GM18867 (cell line): ENCODE measurements at regions not wholly inside any gene's neighbourhood (a gene's known extent, or its start where the extent isn't known, plus 50 kb on each side); places are given as distances from the start of the nearest gene placed in this dataset.

Source experiments
- ATAC-seq: cut with Tn5 transposase; IDR thresholded peaks from one replicate; pipeline ENCODE4 v1.9.1; 2021; ENCODE audit warnings: mild to moderate bottlenecking, moderate library complexity; ENCODE audit not compliant: unreplicated experiment

GRCh38 chr3:102102394-102102793 lies 253.1 kb downstream of the NFKBIZ start:
- ATAC-seq: no peak

- no peak for ATAC-seq
These were observed 254.7 kb downstream of the NFKBIZ start for GRCh38 chr3:102104033-102104432.

DNA sequence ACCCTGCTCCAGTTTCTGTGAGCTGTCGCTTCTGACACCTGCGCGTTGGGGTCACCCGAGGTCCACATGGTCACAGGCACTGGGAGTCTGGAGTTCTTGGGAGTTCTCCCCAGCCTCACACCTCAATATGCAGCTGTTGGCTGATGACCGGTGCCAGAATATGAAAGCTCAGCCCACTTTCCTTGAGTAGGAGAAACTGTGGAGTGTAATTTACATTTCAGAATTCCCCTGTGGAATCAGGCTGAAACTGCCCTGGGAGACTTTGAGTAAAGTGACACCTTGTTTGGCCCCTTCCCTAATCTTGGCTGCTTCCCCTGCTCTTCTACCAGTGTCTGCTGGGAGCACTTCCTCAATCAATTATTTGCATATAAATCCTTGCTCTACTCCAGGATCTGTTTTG lies 255.9 kb downstream of the NFKBIZ start:
- no peak for ATAC-seq

- ATAC-seq: no peak
These were observed 257.2 kb downstream of the NFKBIZ start for GRCh38 chr3:102106416-102107097.

- no peak for ATAC-seq
These were observed 263.5 kb downstream of the NFKBIZ start for GRCh38 chr3:102112704-102113230.

DNA sequence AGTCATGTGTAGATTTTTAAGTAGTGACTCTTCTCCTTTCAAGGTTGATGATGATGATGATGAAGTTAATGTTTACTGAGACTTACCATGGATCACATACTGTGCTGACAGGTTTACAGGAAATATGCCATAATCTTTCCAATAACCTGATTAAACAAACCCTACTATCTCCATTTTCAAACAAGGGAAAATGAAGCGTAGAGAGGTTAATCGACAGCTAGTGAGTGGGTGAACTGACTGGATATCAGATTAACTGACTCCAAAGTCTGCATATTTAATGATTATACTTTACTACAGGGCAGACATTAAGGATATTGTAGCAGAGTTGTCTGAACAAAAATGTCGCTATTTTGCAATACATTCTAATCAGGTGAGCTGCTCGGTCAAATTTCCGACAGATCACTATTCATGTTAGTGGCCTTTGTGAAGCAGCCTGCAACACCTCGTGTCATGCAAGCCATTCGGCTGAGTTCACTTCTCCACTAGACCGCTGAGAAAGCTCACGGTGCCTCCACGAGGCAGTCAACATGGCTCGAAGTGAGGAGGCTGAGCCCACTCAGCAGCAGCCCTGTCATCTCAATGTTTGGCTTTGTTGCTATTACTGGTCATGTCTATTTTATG lies 264.2 kb downstream of the NFKBIZ start:
- no peak for ATAC-seq

GRCh38 chr3:102114264-102114979 lies 265.1 kb downstream of the NFKBIZ start:
- ATAC-seq: no peak

GRCh38 chr3:102122527-102122926 lies 273.2 kb downstream of the NFKBIZ start:
- ATAC-seq: no peak

GRCh38 chr3:102123590-102124190 lies 274.4 kb downstream of the NFKBIZ start:
- ATAC-seq: no peak

GRCh38 chr3:102124282-102124681 lies 275.0 kb downstream of the NFKBIZ start:
- no peak for ATAC-seq

DNA sequence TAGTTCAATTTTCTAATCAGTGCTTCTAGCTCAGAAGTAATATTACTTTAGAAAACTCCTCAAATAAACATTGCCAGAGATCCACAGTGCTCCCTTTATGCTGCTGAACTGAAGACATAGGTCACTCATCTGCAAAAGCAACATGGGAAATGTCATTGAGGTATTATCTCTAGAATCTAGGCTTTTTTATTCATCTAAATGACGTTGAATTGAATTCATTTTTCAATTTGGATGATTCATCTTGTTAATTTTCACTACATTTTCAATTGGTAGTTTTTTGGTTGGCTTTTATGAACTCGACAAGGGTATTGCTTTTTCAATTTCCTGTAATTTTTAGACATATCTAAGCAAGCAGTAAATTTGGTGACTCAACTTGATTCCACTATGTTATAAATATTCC lies 275.4 kb downstream of the NFKBIZ start:
- no peak for ATAC-seq

DNA sequence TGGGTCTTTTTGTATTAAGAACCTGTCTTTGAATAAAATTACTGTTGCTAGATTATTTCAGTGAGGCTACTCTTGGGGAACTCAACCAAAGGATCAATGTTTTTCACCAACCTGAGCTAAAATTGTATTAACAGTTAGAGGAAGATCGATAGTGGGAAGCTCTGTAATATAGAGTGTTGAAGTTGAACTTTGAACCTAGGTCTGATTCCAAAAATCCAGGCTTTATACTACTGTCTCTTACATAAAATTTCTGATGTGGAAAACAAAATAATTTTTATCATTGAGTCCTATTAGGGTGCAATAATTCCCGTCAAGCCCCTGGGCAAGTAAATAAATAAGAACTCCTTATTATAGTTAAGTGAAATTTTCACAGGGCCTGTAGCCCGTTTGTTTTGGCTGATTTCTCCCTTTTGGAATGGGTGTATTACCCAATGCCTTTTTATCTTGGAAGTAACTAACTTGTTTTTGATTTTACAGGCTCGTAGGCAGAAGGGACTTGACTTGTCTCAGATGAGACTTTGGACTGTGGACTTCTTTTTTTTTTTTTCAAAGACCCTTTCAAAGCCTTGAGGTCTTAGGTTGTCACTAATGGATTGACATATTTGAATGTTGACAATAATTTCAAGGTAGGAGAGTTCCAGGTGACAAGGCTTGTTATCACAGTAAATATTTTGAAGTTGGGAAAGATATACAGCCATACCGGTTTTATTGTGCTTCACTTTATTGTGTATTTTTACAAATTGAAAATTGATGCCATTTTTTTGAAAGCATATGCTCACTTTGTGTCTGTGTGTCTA lies 276.1 kb downstream of the NFKBIZ start:
- ATAC-seq: no peak

DNA sequence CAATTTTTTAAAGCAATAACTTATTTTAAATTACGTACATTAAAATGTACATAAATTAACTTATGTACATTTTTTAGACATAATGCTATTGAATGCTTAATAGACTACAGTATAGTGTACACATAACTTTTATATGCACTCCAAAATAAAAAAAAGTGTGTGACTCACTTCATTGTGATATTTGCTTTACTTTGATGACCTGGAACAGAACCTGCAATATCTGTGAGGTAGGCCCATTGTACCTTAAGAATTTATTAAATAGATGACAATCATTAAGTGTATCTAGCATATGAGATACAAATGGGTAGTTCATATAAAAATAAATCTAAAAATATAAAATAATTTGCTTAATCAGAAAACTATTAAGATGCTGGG lies 276.7 kb downstream of the NFKBIZ start:
- ATAC-seq: no peak

GRCh38 chr3:102129760-102130608 lies 280.7 kb downstream of the NFKBIZ start:
- ATAC-seq: no peak

GRCh38 chr3:102132370-102132769 lies 283.1 kb downstream of the NFKBIZ start:
- ATAC-seq: no peak

DNA sequence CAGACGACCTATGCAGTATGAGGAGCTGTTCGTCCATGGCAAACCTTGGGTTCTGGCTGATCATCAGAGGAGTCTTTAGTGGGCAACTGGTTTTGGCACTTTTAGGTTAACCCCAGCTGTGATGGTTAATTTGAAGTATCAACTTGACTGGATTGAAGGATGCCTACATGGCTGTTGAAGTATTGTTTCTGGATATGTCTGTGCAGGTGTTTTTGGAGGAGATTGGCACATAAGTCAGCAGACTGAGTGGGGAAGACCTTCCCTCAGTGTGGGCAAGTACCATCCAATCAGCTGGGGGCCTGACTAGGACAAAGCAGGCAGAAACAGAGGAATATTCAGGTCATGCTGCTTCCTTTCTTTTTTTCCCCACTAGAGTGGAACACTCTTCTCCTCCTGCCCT lies 284.1 kb downstream of the NFKBIZ start:
- no peak for ATAC-seq

GRCh38 chr3:102135316-102135715 lies 286.0 kb downstream of the NFKBIZ start:
- no peak for ATAC-seq

DNA sequence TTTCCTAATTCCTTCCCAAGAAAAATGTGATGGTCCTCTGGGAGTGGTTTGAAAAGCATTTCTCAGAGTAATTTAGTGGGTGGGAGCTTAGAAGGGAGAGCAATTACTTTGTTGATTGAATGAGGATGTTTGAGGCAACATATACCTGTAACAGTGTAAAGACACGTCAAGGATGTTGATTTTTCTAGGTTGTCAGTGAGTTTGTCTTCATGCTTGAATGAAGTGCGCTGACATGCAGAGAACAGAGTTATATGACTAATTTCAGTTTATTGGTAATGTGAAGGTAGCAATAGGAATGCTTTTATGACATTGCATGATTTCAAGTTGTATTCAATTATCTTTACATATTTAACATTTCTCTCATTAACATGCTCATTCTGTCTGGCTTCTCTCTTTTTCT lies 286.9 kb downstream of the NFKBIZ start:
- ATAC-seq: no peak

GRCh38 chr3:102140116-102140515 lies 290.8 kb downstream of the NFKBIZ start:
- ATAC-seq: no peak
